Uterus (tissue), 3 donors: ENCODE measurements at regions not wholly inside any gene's neighbourhood (a gene's known extent, or its start where the extent isn't known, plus 50 kb on each side); places are given as distances from the start of the nearest gene placed in this dataset.

Source experiments
- DNase-seq, 2 donors: peaks; one replicate each; pipeline ENCODE4 v3.0.0-alpha.2; 2019 to 2020
- H3K27ac ChIP-seq, 2 donors: fragments of 200-600 bp; sonication (generic); 1 replicate in 1 of 2; 2 replicates in 1 of 2; pipeline ENCODE4 v1.5.1; 2016 to 2018
- H3K27me3 ChIP-seq, 2 donors: fragments of 200-600 bp; sonication (generic); one replicate each; pipeline ENCODE4 v1.5.1; 2018 to 2019; ENCODE audit warnings: control low read depth in 1 of 2
- H3K36me3 ChIP-seq, 2 donors: fragments of 200-600 bp; sonication (generic); one replicate each; pipeline ENCODE4 v1.5.1; 2019; ENCODE audit warnings: control low read depth in 1 of 2
- H3K4me1 ChIP-seq, 2 donors: fragments of 200-600 bp; sonication (generic); one replicate each; pipeline ENCODE4 v1.5.1; 2018 to 2019; ENCODE audit warnings: control low read depth in 1 of 2
- H3K4me3 ChIP-seq, 2 donors: fragments of 200-600 bp; sonication (generic); 1 replicate in 1 of 2; 2 replicates in 1 of 2; pipeline ENCODE4 v1.5.1; 2018 to 2019; ENCODE audit warnings: mild to moderate bottlenecking in 1 of 2
- H3K9me3 ChIP-seq, 2 donors: fragments of 200-600 bp; sonication (generic); one replicate each; pipeline ENCODE4 v1.5.1; 2019; ENCODE audit warnings: control low read depth in 1 of 2
- POLR2A ChIP-seq, 2 donors: fragments of 450-650 bp; IDR thresholded peaks; one replicate each; pipeline ENCODE4 v1.6.1; 2016; ENCODE audit warnings: antibody characterized with exemption in 2 of 2, mild to moderate bottlenecking in 1 of 2, moderate library complexity in 1 of 2
- intact Hi-C: fragments of 100-400 bp; cut with DNase I; formaldehyde crosslinking; loops from one replicate; pipeline ENCODE4 v1.15.1; 2023; ENCODE audit warnings: low total_unique reads
- TF ChIP-seq, protein P1 (sequence below), 4 experiments: fragments of 200-600 bp in 2 of 4; fragments of 450-650 bp in 2 of 4; sonication (generic) in 2 of 4; IDR thresholded peaks; one replicate each; pipeline ENCODE4 v1.5.1; 2016 to 2019; ENCODE audit warnings: antibody characterized with exemption in 4 of 4, mild to moderate bottlenecking in 2 of 4, moderate library complexity in 1 of 4
- donor health status: DM: yes; HTN: yes; CAD: no.

DNA sequence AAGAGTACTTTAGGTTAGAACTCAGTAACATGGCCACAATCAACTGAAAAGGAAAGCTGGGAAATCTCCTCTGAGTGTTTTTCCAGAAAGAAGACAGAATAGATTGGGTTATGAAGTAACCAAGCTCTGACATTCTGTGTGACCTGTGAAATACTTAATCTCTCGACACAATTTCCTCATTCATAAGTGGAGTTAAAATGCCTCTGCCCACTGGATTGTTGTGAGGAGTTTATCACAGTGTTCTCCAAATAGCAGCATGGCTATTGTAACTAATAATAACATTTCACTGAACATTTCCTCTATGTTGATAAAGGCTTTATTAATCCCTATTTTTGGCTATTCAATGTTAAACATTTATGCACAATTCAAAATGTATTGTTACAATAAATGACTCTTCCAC, 311.0 kb downstream of the GABRB2 start:
- H3K27ac ChIP-seq, result no peak overlapping the region
- H3K27me3 ChIP-seq, result no peaks in the 10 kb centered on the region
- intact Hi-C loops, result no loop called here
- no peak for DNase-seq
- H3K4me3 ChIP-seq, result no peak overlapping the region
- H3K36me3 ChIP-seq, result no peaks in the 10 kb centered on the region
- no peaks in the 10 kb centered on the region for H3K4me1 ChIP-seq
- no peaks in the 10 kb centered on the region for H3K9me3 ChIP-seq
- TF ChIP-seq POLR2A (IDR thresholded peaks at IDR 0.05), result no peak
- TF ChIP-seq, protein P1, sequence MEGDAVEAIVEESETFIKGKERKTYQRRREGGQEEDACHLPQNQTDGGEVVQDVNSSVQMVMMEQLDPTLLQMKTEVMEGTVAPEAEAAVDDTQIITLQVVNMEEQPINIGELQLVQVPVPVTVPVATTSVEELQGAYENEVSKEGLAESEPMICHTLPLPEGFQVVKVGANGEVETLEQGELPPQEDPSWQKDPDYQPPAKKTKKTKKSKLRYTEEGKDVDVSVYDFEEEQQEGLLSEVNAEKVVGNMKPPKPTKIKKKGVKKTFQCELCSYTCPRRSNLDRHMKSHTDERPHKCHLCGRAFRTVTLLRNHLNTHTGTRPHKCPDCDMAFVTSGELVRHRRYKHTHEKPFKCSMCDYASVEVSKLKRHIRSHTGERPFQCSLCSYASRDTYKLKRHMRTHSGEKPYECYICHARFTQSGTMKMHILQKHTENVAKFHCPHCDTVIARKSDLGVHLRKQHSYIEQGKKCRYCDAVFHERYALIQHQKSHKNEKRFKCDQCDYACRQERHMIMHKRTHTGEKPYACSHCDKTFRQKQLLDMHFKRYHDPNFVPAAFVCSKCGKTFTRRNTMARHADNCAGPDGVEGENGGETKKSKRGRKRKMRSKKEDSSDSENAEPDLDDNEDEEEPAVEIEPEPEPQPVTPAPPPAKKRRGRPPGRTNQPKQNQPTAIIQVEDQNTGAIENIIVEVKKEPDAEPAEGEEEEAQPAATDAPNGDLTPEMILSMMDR (IDR thresholded peaks at IDR 0.05), result no peak

DNA sequence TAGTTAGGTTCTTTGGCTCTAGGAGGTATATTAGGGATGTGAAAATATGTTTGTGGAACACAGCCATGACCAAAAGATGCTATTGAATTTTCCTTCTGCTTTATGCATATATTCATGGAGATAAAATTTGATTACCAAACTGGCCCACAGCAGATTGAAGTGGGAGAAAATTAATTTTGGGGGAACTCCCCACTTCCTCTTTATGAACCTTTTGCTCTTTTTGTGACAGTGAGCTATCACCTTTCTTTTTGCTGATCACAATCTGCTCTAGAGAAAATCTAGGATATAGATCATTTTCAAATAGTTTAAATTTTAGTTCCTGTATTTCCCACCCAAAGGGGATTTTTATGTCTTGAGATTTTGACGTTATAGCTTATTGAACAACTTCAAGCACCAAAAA, 313.0 kb downstream of the GABRB2 start:
- no peaks in the 10 kb centered on the region for H3K36me3 ChIP-seq
- no peak overlapping the region for H3K27ac ChIP-seq
- intact Hi-C loops, result no loop called here
- no peaks in the 10 kb centered on the region for H3K9me3 ChIP-seq
- TF ChIP-seq POLR2A (IDR thresholded peaks at IDR 0.05), result no peak
- TF ChIP-seq, protein P1 (IDR thresholded peaks at IDR 0.05), result no peak
- no peaks in the 10 kb centered on the region for H3K27me3 ChIP-seq
- H3K4me1 ChIP-seq, result no peaks in the 10 kb centered on the region
- no peak overlapping the region for H3K4me3 ChIP-seq
- DNase-seq, result no peak

DNA sequence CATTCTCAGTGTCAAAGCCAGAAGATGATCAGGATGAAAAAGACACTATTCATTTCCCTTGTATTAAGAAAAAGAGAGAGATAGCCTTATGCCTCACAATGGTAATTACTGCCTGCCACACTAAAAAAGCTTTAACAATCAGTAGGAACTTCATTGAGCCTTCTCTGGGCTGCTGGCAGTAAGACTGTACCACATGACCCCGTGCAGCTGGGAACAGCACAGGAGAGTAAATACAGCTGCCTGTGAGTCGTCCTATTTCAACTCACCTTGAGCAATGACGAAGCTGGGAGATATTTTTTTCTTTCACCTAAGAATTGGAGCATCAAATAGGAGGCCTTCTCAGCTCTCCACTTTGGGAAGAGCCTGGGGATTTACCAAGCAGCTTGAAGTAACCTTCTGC, 316.3 kb downstream of the GABRB2 start:
- DNase-seq, result no peak
- no peak overlapping the region for H3K4me3 ChIP-seq
- intact Hi-C loops, result no loop called here
- H3K36me3 ChIP-seq, result no peaks in the 10 kb centered on the region
- no peaks in the 10 kb centered on the region for H3K27me3 ChIP-seq
- TF ChIP-seq, protein P1 (IDR thresholded peaks at IDR 0.05), result no peak
- TF ChIP-seq POLR2A (IDR thresholded peaks at IDR 0.05), result no peak
- H3K9me3 ChIP-seq, result no peaks in the 10 kb centered on the region
- no peak overlapping the region for H3K27ac ChIP-seq
- H3K4me1 ChIP-seq, result no peaks in the 10 kb centered on the region

DNA sequence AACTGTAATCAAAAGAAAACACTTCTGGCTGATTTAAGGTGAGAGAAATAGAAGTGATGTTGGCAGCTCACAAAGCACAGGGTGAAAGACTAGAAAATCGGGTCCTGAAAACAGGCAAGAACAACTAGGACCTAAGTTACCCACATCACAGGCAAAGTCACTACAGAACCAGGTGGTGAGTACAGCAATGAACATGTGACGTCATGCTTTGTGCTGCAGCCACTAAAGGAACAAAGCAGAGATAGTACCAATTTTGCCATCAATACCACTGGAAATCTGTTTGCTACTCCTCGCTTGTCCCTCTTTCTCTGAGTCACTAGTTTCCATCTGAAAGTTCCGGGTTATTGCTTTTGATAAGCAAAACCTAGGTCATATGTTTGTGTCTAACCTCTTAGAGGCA, 326.7 kb downstream of the GABRB2 start:
- intact Hi-C loops, result no loop called here
- Histone ChIP-seq H3K27me3 (no peaks in the 10 kb centered on the region), H3K4me3 (no peak overlapping the region), H3K36me3 (no peaks in the 10 kb centered on the region), H3K4me1 (no peaks in the 10 kb centered on the region), H3K9me3 (no peaks in the 10 kb centered on the region), H3K27ac (no peak overlapping the region)
- DNase-seq, result no peak
- TF ChIP-seq, protein P1 (IDR thresholded peaks at IDR 0.05), result no peak
- TF ChIP-seq POLR2A (IDR thresholded peaks at IDR 0.05), result no peak

DNA sequence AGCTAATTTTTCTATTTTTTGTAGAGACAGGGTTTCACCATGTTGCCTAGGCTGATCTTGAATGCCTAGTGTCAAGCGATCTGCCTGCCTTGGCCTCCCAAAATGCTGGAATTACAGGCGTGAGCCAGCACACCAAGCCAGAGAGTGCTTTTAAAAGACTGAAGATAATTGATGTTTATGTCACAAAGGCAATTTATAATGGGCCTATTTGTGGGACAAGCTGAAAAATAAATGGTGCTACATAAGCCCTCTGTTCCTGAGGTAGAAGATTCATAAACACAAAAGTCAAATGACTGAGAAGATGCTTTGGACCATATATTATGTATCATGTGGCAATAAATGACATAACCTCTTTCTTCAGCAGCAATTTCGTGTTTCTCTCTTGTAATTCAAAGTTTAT, 329.6 kb downstream of the GABRB2 start:
- no peaks in the 10 kb centered on the region for H3K27me3 ChIP-seq
- H3K4me1 ChIP-seq, result no peaks in the 10 kb centered on the region
- no peak for DNase-seq
- TF ChIP-seq POLR2A (IDR thresholded peaks at IDR 0.05), result no peak
- TF ChIP-seq, protein P1 (IDR thresholded peaks at IDR 0.05), result no peak
- intact Hi-C loops, result no loop called here
- H3K36me3 ChIP-seq, result no peaks in the 10 kb centered on the region
- no peaks in the 10 kb centered on the region for H3K9me3 ChIP-seq
- no peak overlapping the region for H3K27ac ChIP-seq
- H3K4me3 ChIP-seq, result no peak overlapping the region
